ENCODE measurements at regions not wholly inside any gene's neighbourhood (a gene's known extent, or its start where the extent isn't known, plus 50 kb on each side); places are given as distances from the start of the nearest gene placed in this dataset.

- TF ChIP-seq CTCF (IDR thresholded peaks at IDR 0.05) (no peak), POLR2A (IDR thresholded peaks at IDR 0.05) (no peak), EP300 (IDR thresholded peaks at IDR 0.05) (no peak)
Measured at GRCh38 chr3:187978433-187979011, 175.4 kb upstream of the LPP start.
